HepG2 (cell line): ENCODE measurements at regions not wholly inside any gene's neighbourhood (a gene's known extent, or its start where the extent isn't known, plus 50 kb on each side); places are given as distances from the start of the nearest gene placed in this dataset.

ENCODE experiments used
- ATAC-seq: fragments of 200-7000 bp; cut with Tn5 transposase; 3 replicates; pipeline ENCODE4 v1.9.1; 2020; ENCODE audit warnings: mild to moderate bottlenecking, moderate library complexity
- BruUV-seq: library from RNA; stranded (reverse); fragments of 400-500 nt; replicated peaks from 2 replicates; lab custom pipeline; 2021; lab: Mats Ljungman, UMichigan
- CTCF ChIA-PET: fragments of 300-600 bp; formaldehyde crosslinking; extraction: SDS; loops from one replicate; lab custom pipeline; 2021; ENCODE audit warnings: low total read pairs, inconsistent platforms, low intra/inter-chr PET ratio; lab: Yijun Ruan, JAX
- POLR2A ChIA-PET: fragments of 350-600 bp; sonication (Branson Sonifier 250); formaldehyde crosslinking; loops from one replicate; lab custom pipeline; 2020; ENCODE audit warnings: antibody characterized with exemption, inconsistent platforms; lab: Yijun Ruan, JAX
- DNase-seq: peaks from one replicate; pipeline ENCODE4 v3.0.0-alpha.2; 2015; ENCODE audit warnings: low spot score
- FAIRE-seq: peaks from 3 replicates; lab custom pipeline; 2011; peaks lifted over from hg19 to GRCh38; lab: Jason Lieb, UNC
- H2AFZ ChIP-seq: one replicate; pipeline ENCODE4 v1.6.1; 2011; ENCODE audit warnings: low read length, inconsistent platforms
- H3K27ac ChIP-seq: fragments of 300-600 bp; 3 replicates; pipeline ENCODE4 v1.8.0; 2011; ENCODE audit warnings: mixed run types, mild to moderate bottlenecking, mixed read lengths, low read length, inconsistent platforms; ENCODE audit not compliant: insufficient read depth; ENCODE audit errors: extremely low read length
- H3K27me3 ChIP-seq, 2 experiments: fragments of 200-600 bp in 1 of 2; 2 replicates in 1 of 2; 3 replicates in 1 of 2; pipeline versions ENCODE4 v1.6.0 to v1.8.0; 2011; ENCODE audit warnings: low read length in 2 of 2, mild to moderate bottlenecking in 2 of 2, moderate library complexity in 2 of 2, inconsistent platforms in 1 of 2; ENCODE audit not compliant: insufficient read depth in 2 of 2, control insufficient read depth in 1 of 2
- H3K36me3 ChIP-seq, 2 experiments: fragments of 200-600 bp in 1 of 2; replicated peaks in 1 of 2; 2 replicates in 1 of 2; 3 replicates in 1 of 2; pipeline versions ENCODE4 v1.5.1 to v1.8.0; 2011; ENCODE audit warnings: low read length in 2 of 2, inconsistent platforms in 1 of 2; ENCODE audit not compliant: insufficient read depth in 2 of 2, control insufficient read depth in 1 of 2
- H3K4me1 ChIP-seq: 2 replicates; pipeline ENCODE4 v1.5.1; 2012; ENCODE audit warnings: low read length, inconsistent platforms; ENCODE audit not compliant: insufficient read depth
- H3K4me2 ChIP-seq: 2 replicates; pipeline ENCODE4 v1.6.0; 2011; ENCODE audit warnings: low read depth, low read length, inconsistent platforms
- H3K4me3 ChIP-seq, 3 experiments: fragments of 200-600 bp in 1 of 3; sonication (generic), shearing (Covaris generic) in 1 of 3; replicated peaks in 1 of 3; 2 replicates each; pipeline ENCODE4 v1.5.1; 2011 to 2016; ENCODE audit warnings: low read length in 3 of 3, inconsistent platforms in 2 of 3, low read depth in 2 of 3, mild to moderate bottlenecking in 2 of 3, control low read depth in 1 of 3, mixed read lengths in 1 of 3; ENCODE audit not compliant: insufficient read depth in 1 of 3
- H3K79me2 ChIP-seq: one replicate; pipeline ENCODE4 v1.6.1; 2011; ENCODE audit warnings: low read length, inconsistent platforms; ENCODE audit not compliant: insufficient read depth
- H3K9ac ChIP-seq: 2 replicates; pipeline ENCODE4 v1.6.0; 2011; ENCODE audit warnings: mild to moderate bottlenecking, low read depth, low read length, inconsistent platforms; ENCODE audit not compliant: insufficient read depth
- H3K9me3 ChIP-seq: 2 replicates; pipeline ENCODE4 v1.5.1; 2012; ENCODE audit warnings: mild to moderate bottlenecking, low read length
- H4K20me1 ChIP-seq: 2 replicates; pipeline ENCODE4 v1.6.0; 2011; ENCODE audit warnings: inconsistent platforms, mild to moderate bottlenecking, low read length, moderate library complexity; ENCODE audit not compliant: insufficient read depth
- ATAD3A ChIP-seq: sonication (generic); formaldehyde crosslinking; IDR thresholded peaks from 2 replicates; pipeline ENCODE4 v1.4.0; 2020; ENCODE audit warnings: missing genetic modification reagents
- ATF3 ChIP-seq: sonication (generic); formaldehyde crosslinking; IDR thresholded peaks from 2 replicates; pipeline ENCODE4 v1.4.0; 2020; ENCODE audit warnings: missing genetic modification reagents
- CCAR2 ChIP-seq: fragments of 200-400 bp; formaldehyde crosslinking; optimal IDR thresholded peaks from 2 replicates; pipeline ENCODE3; 2018; ENCODE audit warnings: low read depth, mild to moderate bottlenecking, low read length, moderate library complexity
- EED ChIP-seq: sonication (generic); formaldehyde crosslinking; IDR thresholded peaks from 2 replicates; pipeline ENCODE4 v1.5.0; 2020; ENCODE audit warnings: mild to moderate bottlenecking, missing genetic modification reagents
- NCOA1 ChIP-seq: sonication (generic); formaldehyde crosslinking; IDR thresholded peaks from 2 replicates; pipeline ENCODE4 v1.9.0; 2021; ENCODE audit warnings: missing genetic modification reagents
- TCF7L2 ChIP-seq: IDR thresholded peaks from 2 replicates; pipeline ENCODE4 v1.6.1; 2011; ENCODE audit warnings: mild to moderate bottlenecking, low read depth, low read length, moderate library complexity
- TERF1 ChIP-seq: sonication (generic); formaldehyde crosslinking; IDR thresholded peaks from 2 replicates; pipeline ENCODE4 v1.8.0; 2022; ENCODE audit warnings: mild to moderate bottlenecking, missing genetic modification reagents, moderate library complexity
- U2AF1 ChIP-seq: fragments of 200-400 bp; formaldehyde crosslinking; optimal IDR thresholded peaks from 2 replicates; pipeline ENCODE3; 2017; ENCODE audit warnings: mild to moderate bottlenecking, low read depth, low read length
- ZBTB21 ChIP-seq: sonication (generic); formaldehyde crosslinking; IDR thresholded peaks from 2 replicates; pipeline ENCODE4 v1.4.0; 2020; ENCODE audit warnings: missing genetic modification reagents
- ZBTB49 ChIP-seq: sonication (generic); formaldehyde crosslinking; IDR thresholded peaks from 2 replicates; pipeline ENCODE4 v1.4.0; 2020; ENCODE audit warnings: missing genetic modification reagents, borderline replicate concordance
- ZNF530 ChIP-seq: sonication (generic); formaldehyde crosslinking; IDR thresholded peaks from 2 replicates; pipeline ENCODE4 v1.5.0; 2020; ENCODE audit warnings: low read depth, mild to moderate bottlenecking, missing genetic modification reagents
- ZNF792 ChIP-seq: IDR thresholded peaks from 2 replicates; pipeline ENCODE4 v1.6.1; 2016
- ZNF83 ChIP-seq: sonication (generic); formaldehyde crosslinking; IDR thresholded peaks from 2 replicates; pipeline ENCODE4 v1.4.0; 2020; ENCODE audit warnings: missing genetic modification reagents, mild to moderate bottlenecking, borderline replicate concordance
- WGBS: methylation state at CpG from one replicate; pipeline ENCODE4 v1.1.6; 2017; ENCODE audit warnings: low lambda C conversion rate; 5-methylcytosine and 5-hydroxymethylcytosine counted together
- in situ Hi-C: cut with HindIII; loops from 2 replicates; pipeline ENCODE4 v1.10.0; 2017; ENCODE audit warnings: low pct_unique_long_range_greater_than_20kb; ENCODE audit not compliant: extremely low pct_ligation_motif_present
- intact Hi-C: fragments of 100-400 bp; cut with micrococcal nuclease; formaldehyde crosslinking; loops from one replicate; pipeline ENCODE4 v1.10.0; 2022; ENCODE audit not compliant: unreplicated experiment
- TF ChIP-seq, protein P1 (sequence below), 2 experiments: sonication (generic) in 1 of 2; formaldehyde crosslinking in 1 of 2; IDR thresholded peaks; 2 replicates each; pipeline versions ENCODE4 v1.5.1 to v1.6.1; 2011 to 2020; ENCODE audit warnings: borderline replicate concordance in 1 of 2, low read depth in 1 of 2, low read length in 1 of 2, mild to moderate bottlenecking in 1 of 2, missing genetic modification reagents in 1 of 2, moderate library complexity in 1 of 2

GRCh38 chr2:7945026-7945425 is 736.8 kb upstream of the ID2 start:
- intact Hi-C loops, result no loop called here
- CTCF ChIA-PET, result no interaction called here
- BruUV-seq, result no TSS peak

More at GRCh38 chr2:7945026-7945425, 736.8 kb upstream of the ID2 start:
- no peak overlapping the region for H3K27ac ChIP-seq
- no peak overlapping the region for H2AFZ ChIP-seq
- DNase-seq, result no peak
- POLR2A ChIA-PET, result no interaction called here
- in situ Hi-C loops, result no loop called here
- no peaks in the 10 kb centered on the region for H3K36me3 ChIP-seq
- H3K4me3 ChIP-seq, result no peak overlapping the region
- H3K9me3 ChIP-seq, result no peaks in the 10 kb centered on the region
- no peak overlapping the region for H3K9ac ChIP-seq
- H4K20me1 ChIP-seq, result no peaks in the 10 kb centered on the region
- no peak for ATAC-seq
- 10% methylated on average over 1 of the region's 1 CpG for WGBS
- FAIRE-seq, result no peak
- no peak overlapping the region for H3K4me2 ChIP-seq
- H3K27me3 ChIP-seq, result peaks cover 0 to 29% of the 10 kb centered on the region in 2 experiments; a peak in 4 of 5 replicates
- no peak for TF ChIP-seq ZBTB49 (CRISPR knock-in tag)
- no peak for TF ChIP-seq ATAD3A (CRISPR knock-in tag)
- no peak for TF ChIP-seq EED (CRISPR knock-in tag)
- no peak for TF ChIP-seq ZBTB21 (CRISPR knock-in tag)
- TF ChIP-seq ATF3 (CRISPR knock-in tag), result no peak
- no peak for TF ChIP-seq TERF1 (CRISPR knock-in tag)
- no peak for TF ChIP-seq TCF7L2
- no peak for TF ChIP-seq ZNF792 (CRISPR knock-in tag)
- no peak for TF ChIP-seq CCAR2
- no peak for TF ChIP-seq ZNF530 (CRISPR knock-in tag)
- TF ChIP-seq NCOA1, result no peak
- TF ChIP-seq, protein P1, sequence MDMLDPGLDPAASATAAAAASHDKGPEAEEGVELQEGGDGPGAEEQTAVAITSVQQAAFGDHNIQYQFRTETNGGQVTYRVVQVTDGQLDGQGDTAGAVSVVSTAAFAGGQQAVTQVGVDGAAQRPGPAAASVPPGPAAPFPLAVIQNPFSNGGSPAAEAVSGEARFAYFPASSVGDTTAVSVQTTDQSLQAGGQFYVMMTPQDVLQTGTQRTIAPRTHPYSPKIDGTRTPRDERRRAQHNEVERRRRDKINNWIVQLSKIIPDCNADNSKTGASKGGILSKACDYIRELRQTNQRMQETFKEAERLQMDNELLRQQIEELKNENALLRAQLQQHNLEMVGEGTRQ (IDR thresholded peaks at IDR 0.05; ENCODE audit: low read depth, low read length), result no peak
- TF ChIP-seq, protein P1 (CRISPR knock-in tag; IDR thresholded peaks at IDR 0.05; ENCODE audit: borderline replicate concordance), result no peak
- no peak for TF ChIP-seq ZNF83
- no peak for TF ChIP-seq U2AF1
- peaks cover 4% of the 10 kb centered on the region; the same call in 1 of the 2 replicates for H3K4me1 ChIP-seq
- no peaks in the 10 kb centered on the region for H3K79me2 ChIP-seq
